ENCODE measurements at regions not wholly inside any gene's neighbourhood (a gene's known extent, or its start where the extent isn't known, plus 50 kb on each side); places are given as distances from the start of the nearest gene placed in this dataset.
"Not testable (repeated sequence)": the region's sequence is repeated elsewhere in the genome, so short reads cannot be mapped to it uniquely, and the experiment has no call there.

DNA sequence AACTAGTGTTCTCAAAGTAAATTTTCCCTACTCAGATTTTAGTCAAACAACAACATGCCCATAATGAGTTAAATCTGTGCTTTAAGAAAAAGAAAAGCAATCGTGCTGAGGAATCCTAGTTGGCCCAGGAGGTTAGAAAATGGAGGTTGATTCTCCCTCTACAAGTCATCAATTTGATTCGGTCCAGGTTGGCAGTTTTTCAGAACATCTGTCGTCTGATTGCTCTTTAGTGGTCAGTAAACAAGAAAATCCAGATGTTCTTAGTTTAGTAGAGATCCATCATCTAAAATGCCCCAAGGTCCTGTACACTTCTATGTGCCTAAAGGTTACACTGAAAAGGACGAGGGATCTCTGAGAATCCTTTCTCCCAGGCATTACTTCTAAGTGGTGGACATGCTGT is 659.2 kb downstream of the MTRR start:
- no peak for DNase-seq (ENCODE audit: low read depth in 1 of 2, low spot score in 1 of 2)

DNA sequence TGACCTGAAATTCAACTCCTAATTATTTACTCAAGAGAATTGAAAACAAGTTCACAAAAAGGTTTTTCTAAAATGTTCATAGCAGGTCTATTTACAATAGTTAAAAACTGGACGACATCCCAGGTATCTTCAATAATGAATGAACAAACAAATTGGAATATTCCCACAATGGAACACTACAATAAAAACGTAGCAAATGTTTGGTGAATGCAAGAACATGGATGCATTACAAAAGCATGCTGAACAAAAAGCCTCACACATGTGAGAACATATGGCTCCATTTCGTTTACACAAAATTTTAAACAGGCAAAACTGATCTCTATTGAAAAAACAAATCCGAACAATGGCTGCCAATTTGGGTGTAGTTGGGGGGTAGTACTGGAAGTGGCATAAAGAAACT is 669.9 kb downstream of the MTRR start:
- no peak for DNase-seq (ENCODE audit: low read depth in 1 of 2, low spot score in 1 of 2)

DNA sequence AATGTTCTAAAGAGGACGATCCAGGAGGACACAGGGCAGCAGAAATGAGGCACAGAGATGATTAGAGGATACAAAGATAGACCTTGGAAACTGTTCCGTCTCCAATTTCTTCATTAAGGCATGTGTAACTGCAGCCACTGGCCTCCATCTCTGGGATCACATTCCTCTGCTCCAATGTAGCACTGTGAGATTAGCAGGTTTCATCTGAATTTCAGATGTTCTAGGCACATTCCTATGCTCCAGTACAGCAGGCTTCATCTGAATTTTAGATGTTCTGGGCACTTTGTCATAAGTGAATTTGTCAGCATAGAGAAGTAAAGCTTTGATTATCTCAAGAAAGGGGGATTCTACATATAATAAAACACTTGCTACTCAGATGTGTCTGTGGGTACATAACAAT is 671.4 kb downstream of the MTRR start:
- DNase-seq (ENCODE audit: low read depth in 1 of 2, low spot score in 1 of 2) = no peak

DNA sequence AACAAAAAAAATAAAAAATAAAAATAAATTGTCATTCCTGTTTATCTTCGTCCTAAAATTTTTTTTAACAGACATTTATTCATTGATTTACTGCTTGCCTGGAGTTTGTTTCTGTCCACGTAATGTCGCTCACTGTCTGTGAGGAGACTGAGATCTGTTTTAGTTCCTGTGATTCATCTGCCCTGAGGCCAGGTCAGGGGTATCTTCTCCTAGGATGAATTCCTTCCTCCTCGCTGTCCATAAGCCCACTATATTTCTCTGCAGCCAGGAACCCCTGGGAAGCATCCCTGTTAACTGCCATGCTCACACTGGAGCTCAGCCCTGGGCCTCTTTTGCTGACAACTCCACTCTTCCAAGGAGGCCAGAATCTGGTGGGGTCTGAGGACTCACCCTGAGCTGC is 682.0 kb downstream of the MTRR start:
- DNase-seq (ENCODE audit: low read depth in 1 of 2, low spot score in 1 of 2) = no peak

DNA sequence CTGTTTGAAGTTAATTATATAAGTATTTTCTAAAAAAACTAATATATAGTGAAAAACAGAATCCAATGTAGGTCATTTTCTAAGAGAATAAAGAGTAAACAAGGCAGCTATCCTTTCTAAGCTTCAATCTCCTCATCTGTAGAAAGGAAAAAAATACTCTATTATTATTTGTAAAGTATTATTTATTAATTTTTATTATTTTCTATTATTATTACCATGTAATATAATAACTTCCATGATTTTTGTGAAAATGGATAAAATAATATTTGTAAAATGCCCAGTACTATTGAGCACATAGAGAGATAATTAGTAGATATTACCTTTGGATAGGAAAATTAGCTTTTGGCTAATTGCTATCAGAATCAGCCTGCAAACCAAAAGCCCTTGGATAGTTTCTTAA is 684.4 kb downstream of the MTRR start:
- DNase-seq (ENCODE audit: low read depth in 1 of 2, low spot score in 1 of 2) = no peak

DNA sequence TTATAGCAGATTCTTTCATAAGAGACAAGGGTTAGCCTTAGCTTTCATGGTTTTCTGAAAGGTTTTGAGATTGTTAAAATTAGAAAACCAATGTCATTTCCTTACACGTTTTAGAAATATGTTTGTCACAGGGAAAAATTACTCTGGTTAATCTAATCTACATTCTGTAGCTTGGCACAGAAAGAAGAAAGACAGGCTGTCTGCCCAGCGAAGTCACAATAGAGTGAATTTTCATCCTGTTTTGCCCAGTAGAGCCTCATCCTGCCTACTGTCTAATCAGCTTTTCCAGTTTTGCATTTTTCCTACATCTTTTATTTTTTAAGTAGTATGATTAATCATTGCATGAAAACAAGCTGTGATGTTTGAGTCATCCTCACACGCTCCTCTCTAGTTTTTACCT is 688.8 kb downstream of the MTRR start:
- DNase-seq (ENCODE audit: low read depth in 1 of 2, low spot score in 1 of 2) = no peak

DNA sequence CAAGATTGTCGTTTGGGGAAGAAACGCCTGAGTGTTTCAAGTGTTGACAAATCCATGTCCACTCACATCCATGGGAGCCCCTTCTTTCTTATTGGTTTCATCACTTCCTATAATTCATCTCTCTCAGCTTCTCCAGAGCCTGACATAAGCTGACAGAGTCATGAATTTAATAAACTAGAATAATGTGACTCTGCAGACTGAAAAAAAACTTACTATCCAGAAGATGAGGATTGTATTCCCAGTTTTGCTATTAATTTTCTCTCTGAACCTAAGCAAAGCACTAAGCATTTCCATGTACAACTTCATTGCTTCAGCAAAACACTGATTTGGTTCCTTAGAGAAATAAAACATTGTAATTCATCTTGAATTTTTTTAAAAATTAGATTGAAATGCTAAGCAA is 691.8 kb downstream of the MTRR start:
- DNase-seq (ENCODE audit: low read depth in 1 of 2, low spot score in 1 of 2) = no peak

DNA sequence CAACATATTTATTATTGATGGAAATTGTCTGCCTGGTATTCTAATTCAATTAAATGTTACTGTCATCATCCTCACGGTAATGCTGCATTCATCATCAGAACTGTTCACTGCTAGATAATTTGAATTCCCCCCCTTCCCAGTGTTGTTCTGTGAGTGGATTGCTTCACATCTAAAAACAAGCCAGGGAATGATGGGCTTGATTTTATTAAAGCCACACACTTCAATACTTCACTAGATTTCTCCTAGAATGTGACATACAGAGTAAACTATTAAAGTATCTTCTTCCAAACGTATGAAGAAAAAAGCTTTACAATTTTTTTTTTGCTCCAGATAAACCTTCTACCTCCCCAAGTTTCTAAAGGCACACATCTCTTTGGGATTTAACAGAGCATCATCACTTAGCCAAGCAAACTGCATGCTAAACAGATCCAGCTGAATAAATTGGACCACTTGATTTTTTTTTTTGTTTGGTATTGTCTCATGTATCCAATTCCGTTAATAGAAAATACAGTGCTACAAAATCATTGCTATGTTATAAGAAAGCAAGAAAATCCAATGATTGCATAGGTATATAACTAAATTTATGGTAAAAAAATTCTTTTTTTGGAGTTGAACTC is 692.4 kb downstream of the MTRR start:
- no peak for DNase-seq (ENCODE audit: low read depth in 1 of 2, low spot score in 1 of 2)

DNA sequence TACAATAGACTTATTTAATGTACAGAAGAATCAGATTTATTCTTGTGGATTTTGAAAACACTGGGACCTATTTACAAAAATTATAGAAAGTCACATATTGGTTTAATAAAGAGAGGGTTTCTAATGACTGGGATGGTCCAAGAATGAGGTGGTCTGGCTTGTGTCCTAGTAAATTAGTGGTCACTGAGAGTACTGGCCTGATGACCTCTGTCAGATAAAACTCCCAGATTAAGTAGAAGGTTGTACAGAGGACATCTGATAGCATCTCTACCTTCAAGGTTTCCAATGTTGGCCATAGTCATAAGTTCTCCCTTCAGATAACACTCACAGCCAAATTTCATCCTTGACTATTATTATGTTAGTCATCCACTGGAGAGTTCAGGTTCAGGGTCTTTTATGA is 692.9 kb downstream of the MTRR start:
- no peak for DNase-seq (ENCODE audit: low read depth in 1 of 2, low spot score in 1 of 2)

DNA sequence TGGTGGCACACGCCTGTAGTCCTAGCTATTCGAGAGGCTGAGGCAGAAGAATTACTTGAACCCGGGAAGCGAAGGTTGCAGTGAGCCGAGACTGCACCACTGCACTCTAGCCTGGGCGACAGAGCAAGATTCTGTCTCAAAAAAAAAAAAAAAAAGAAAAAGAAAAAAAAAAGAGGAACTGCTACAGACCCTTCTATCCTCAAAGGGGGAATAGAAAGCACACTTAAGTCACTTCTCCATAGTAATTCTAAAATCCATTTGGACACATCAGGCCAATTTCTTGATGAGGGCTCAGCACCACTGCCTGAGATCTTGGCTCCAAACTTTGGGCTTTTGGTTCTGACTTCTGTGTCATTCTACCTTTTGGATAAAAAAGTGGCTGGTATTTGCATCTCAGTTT is 694.6 kb downstream of the MTRR start:
- DNase-seq (ENCODE audit: low read depth in 1 of 2, low spot score in 1 of 2) = not testable (repeated sequence)

DNA sequence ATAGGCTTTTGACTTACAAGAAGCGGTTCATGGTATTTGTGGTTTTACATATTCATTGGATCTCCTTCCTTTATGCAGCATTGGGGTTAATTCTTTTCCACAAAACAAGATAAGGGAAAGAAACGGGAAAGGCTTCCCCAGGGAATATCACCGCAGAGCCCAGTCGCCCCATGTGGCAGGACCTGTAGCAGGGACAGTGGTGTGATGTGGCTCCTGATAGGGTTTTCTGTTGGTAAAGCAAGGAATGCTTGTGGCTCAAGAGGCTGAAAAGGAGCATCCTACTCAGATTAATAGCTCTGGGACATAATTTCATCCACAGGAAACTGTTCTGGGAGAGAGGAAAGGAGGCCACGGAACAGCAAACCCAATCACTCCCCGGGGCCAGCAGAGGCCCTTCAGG is 699.9 kb downstream of the MTRR start:
- no peak for DNase-seq (ENCODE audit: low read depth in 1 of 2, low spot score in 1 of 2)

DNA sequence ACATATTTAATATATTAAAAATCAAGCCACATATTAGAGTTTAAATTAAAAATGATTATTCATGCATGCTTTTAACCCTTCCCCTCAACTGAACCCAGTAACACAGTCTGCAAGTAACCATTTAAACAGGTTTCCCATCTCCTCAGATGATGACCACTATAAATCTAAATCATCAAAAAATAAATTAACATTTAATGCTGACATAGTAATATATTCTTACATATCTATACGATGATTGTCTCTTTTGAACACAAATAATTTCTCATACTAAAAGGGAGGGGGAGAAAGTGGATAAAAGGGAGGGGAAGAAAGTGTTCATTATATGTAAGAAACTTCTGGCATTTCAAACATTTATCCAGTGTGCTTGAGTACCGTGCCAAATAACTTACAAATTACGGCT is 701.6 kb downstream of the MTRR start:
- no peak for DNase-seq (ENCODE audit: low read depth in 1 of 2, low spot score in 1 of 2)

DNA sequence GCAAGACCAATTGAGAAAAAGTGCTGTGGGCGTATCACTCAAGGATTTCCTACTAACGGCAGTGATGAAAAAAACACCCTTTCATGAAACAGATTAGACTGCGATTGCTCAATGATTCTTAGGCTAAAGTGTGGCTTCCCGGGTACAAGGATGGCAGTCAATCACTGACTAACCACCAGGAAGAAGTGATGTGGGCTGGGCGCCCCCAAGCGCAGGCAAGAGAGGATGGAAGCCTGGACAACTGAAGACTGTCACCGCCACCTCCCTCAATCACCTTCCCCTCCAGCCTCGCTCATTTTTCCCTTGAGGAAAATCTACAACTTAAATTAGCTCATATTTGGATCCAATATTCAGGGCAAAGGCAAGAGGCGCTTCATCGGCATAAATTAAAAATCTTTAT is 707.2 kb downstream of the MTRR start:
- no peak for DNase-seq (ENCODE audit: low read depth in 1 of 2, low spot score in 1 of 2)

DNA sequence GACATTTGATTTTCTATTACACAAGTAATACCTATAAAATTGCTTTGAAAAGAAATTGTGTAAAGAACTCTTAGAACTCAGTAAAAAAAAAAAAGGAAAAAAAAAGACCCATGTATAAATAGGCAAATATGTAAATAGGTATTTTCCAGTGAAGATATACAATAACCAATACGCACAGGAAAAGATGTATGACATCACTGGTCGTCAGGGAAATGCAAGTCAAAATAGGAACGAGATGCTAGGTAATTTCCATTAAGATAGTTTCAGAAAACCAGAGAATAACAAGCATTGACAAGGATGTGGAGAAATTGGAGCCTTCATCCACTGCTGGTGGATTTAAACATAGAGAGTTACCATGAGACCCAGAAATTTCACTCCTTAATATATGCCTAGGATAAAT is 708.8 kb downstream of the MTRR start:
- DNase-seq (ENCODE audit: low read depth in 1 of 2, low spot score in 1 of 2) = no peak

DNA sequence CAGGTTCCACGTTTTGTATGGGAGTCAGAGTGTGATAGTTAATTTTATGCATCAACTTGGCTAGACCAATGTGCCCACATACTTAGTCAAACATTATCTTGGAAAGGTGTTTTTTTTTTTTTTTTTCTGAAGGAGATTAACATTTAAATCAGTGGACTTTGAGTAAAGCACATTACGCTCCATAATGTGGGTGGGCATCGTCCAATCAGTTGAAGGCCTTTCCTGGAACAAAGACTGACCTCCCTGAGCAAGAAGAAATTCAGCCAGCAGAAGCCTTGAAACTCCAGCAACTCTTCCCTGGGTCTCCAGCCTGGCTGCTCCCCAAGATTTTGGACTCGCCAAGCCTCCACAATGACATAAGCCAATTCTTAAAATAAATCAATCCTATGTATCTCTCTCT is 711.4 kb downstream of the MTRR start:
- no peak for DNase-seq (ENCODE audit: low read depth in 1 of 2, low spot score in 1 of 2)

DNA sequence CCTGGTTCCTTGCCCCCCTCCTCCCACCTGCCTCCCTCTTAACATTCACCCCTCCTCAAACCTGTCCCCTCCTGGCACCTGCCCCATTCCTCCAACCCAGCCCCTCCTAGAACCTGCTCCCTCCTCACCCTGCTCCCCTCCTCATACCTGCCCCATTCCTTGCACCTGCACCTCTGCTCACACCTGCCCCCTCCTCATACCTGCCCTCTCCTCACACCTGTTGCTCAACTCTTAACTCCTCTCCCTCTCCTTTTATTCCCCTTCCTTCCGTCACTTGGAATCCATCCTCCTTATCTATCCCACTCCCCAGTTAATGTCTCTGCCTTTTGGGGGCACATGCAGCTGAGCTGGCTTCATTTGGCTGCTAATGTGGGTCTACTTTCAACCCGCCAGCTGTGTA is 712.1 kb downstream of the MTRR start:
- DNase-seq (ENCODE audit: low read depth in 1 of 2, low spot score in 1 of 2) = no peak

DNA sequence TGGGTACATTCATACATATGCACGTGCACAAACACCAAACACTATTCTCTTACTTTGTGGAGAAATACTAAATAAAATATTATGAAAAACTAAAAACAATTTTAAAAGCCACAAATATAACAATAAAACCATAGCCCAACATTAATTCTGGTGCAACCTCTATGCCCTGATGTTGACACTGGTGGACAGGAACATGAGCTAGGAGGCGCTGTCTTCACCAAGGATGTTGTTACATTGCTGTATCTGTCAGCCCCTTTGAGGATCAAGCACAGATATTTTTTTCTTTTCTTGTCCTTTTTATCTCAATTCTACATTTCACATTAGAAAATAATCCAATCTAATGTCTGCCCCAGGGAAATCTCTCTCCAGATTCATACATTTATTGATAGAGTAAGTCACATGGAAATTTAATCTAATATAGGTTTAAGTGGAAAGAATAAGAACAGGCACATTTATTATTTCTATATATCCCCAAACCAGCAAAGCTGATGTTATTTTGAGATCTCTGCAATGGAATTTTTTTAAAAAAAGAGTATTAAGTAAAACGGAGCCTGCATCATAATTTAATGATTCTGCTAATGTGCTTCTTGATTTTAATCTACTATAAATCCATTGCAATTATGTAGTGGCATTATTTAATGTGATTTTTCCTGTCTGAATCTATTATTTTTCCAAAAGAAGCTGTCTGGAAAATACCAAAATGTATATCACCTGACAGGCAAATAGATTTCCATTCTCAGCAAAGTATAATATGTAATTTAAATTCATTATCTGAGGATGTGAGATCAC is 716.5 kb downstream of the MTRR start:
- DNase-seq (ENCODE audit: low read depth in 1 of 2, low spot score in 1 of 2) = no peak

DNA sequence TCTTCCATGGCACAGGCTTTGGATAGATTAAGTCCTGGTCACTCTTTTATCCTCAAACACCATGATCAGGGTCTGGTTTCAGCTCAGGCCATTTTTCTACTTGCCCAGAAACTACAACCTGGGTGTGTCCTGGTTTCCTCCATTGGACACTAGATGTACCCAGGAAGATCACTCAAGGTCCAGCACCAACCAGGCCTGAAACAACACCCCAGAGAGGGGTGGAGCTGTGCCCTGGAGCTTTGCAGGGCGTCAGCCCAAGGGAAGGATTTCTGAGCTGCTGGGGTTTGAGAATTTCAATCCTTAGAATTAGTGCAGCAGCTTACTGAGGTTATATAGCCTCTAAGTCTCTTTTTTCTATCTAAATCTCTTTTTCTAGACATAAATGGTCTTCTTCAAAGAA is 722.0 kb downstream of the MTRR start:
- no peak for DNase-seq (ENCODE audit: low read depth in 1 of 2, low spot score in 1 of 2)

DNA sequence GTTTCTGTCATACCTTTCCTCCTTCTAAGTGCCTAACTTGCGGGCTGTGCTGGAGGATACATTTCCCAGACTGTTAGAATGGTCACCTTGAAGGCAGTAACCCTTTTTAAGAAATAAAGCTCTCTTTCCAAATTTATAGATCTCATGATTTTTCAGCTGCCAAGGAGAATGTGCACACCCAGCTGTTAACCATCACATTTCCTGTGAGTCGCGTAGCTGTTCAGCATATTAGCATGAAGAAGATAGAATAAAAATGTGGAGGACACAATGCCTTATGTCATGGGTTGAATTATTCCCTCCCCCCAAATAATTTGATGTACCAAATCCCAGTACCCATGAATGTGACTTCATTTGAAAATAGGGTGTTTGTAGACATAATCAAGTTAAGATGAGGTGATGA is 729.4 kb downstream of the MTRR start:
- no peak for DNase-seq (ENCODE audit: low read depth in 1 of 2, low spot score in 1 of 2)

DNA sequence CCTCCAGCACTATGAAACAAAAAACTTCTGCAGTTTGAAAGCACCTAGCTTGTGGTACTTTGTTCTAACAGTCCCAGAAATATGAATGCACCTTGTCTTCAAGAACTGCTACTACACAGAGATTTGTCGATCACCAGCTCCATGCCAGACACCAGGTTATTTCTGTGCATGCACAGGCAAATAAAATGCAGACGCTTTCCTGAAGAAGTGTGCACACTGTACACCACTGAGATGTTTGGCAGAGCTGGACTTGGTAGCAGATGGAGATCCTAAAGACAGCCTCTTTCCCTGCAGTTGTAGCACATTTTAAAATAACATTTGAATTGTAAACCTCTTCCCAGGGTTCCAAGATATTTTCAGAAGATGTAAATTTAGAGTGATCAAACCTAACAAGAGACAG is 730.0 kb downstream of the MTRR start:
- DNase-seq (ENCODE audit: low read depth in 1 of 2, low spot score in 1 of 2) = no peak

DNA sequence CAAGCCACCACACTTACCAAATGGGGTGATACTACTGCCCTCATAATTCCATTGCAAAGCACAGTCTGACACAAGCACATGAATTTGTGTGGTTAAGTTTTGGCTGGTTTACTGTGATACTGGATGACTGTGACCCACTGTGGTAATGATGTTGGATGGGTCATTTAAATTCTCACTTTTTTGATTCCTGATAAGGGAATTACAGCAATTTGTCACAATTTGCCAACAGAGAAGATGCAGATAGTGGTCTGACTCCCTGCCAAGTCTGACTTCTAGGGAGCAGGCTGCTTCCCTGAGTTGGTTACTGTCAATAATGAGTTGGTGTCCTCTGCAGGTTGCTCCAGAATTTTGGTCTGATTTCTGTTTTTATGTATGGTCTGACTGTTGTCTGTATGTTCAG is 731.9 kb downstream of the MTRR start:
- DNase-seq (ENCODE audit: low read depth in 1 of 2, low spot score in 1 of 2) = no peak

DNA sequence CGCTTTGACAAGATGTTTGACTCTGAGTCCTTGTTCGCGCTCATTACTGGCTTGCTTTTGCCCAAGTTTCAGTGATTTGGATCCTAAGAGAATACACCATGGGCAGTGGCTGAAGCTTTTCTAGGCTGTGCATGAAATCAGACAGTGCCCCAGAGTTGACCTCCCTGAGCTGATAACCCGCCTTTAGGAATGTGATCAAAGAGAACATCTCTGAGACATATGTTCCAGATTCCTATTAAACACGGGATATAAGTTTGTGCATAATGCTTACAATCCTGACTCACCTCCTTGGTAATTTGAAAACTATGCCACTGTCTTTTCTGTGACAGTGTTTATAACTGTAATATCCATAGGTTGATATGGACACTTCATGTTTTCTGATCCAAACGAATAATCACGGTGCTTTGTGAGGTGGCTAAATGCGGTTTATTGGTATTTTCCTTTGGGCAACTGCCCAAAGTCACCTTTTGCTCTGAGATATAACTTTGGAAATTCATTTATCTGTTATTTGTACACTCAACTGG is 732.9 kb downstream of the MTRR start:
- no peak for DNase-seq (ENCODE audit: low read depth in 1 of 2, low spot score in 1 of 2)

DNA sequence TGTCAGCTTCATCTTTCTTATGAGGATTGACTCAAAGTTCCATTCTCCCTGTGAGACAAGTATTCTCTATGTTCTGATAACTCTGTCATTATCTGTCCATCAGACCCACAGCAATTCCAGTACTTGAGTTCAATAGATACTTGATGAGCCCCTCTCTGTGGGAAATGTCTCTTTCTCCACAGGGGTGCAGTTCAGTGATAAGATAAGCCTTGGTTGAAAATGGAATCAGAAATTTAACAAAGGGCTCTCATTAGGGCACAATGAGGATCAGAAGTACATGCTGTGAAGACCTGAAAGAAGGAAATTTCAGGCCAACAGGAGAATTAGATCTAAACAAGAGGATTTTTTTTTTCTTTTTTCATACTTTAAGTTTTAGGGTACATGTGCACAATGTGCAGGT is 737.3 kb downstream of the MTRR start:
- no peak for DNase-seq (ENCODE audit: low read depth in 1 of 2, low spot score in 1 of 2)
